OCI-LY3 (cell line): ENCODE measurements at regions not wholly inside any gene's neighbourhood (a gene's known extent, or its start where the extent isn't known, plus 50 kb on each side); places are given as distances from the start of the nearest gene placed in this dataset.

Source experiments
- H2AFZ ChIP-seq: fragments of 200-600, 300-600 bp; shearing (Covaris generic); 2 replicates; pipeline ENCODE4 v1.6.0; 2014; ENCODE audit warnings: antibody characterized with exemption, low read depth, low read length
- H3K27ac ChIP-seq: fragments of 200-600, 300-600 bp; sonication (generic); 2 replicates; pipeline ENCODE4 v1.5.1; 2014; ENCODE audit warnings: mild to moderate bottlenecking, low read length, moderate library complexity, mixed read lengths
- H3K27me3 ChIP-seq: fragments of 200-600, 300-600 bp; sonication (generic); 2 replicates; pipeline ENCODE4 v1.6.1; 2014; ENCODE audit warnings: low read depth, low read length, mixed read lengths
- H3K36me3 ChIP-seq: fragments of 200-600, 300-600 bp; sonication (generic); replicated peaks from 2 replicates; pipeline ENCODE3; 2014; ENCODE audit warnings: low read depth, low read length, mixed read lengths
- H3K4me1 ChIP-seq: fragments of 300-600, 200-600 bp; sonication (generic); 2 replicates; pipeline ENCODE4 v1.6.1; 2014; ENCODE audit warnings: low read length, mixed read lengths
- H3K4me2 ChIP-seq: fragments of 200-600, 300-600 bp; sonication (generic); 2 replicates; pipeline ENCODE4 v1.6.1; 2014; ENCODE audit warnings: low read length, mixed read lengths
- H3K4me3 ChIP-seq: fragments of 300-600, 200-600 bp; sonication (generic); 2 replicates; pipeline ENCODE4 v1.5.1; 2014; ENCODE audit warnings: antibody characterized with exemption, mild to moderate bottlenecking, low read length, moderate library complexity
- H3K79me2 ChIP-seq: fragments of 300-600, 200-600 bp; shearing (Covaris generic); 2 replicates; pipeline ENCODE4 v1.6.1; 2014; ENCODE audit warnings: mild to moderate bottlenecking, low read length, mixed read lengths
- H3K9ac ChIP-seq: fragments of 300-600, 200-600 bp; shearing (Covaris generic); 2 replicates; pipeline ENCODE4 v1.6.0; 2014; ENCODE audit warnings: mild to moderate bottlenecking, low read length, moderate library complexity
- H3K9me3 ChIP-seq: fragments of 200-600, 300-600 bp; shearing (Covaris generic); 2 replicates; pipeline ENCODE4 v1.6.1; 2014; ENCODE audit warnings: low read length, mixed read lengths; ENCODE audit not compliant: insufficient read depth
- H4K20me1 ChIP-seq: fragments of 200-600, 300-600 bp; sonication (generic); 2 replicates; pipeline ENCODE4 v1.6.1; 2016; ENCODE audit warnings: low read length, mixed read lengths; ENCODE audit not compliant: insufficient read depth
- CTCF ChIP-seq: fragments of 200-600, 300-600 bp; sonication (generic); IDR thresholded peaks from 2 replicates; pipeline ENCODE4 v1.5.1; 2014; ENCODE audit warnings: antibody characterized with exemption, low read length, low read depth
- EZH2phosphoT487 ChIP-seq: fragments of 200-600 bp; shearing (Covaris generic); IDR thresholded peaks from 2 replicates; pipeline ENCODE4 v1.6.1; 2018; ENCODE audit warnings: antibody characterized with exemption, mixed run types, low read depth

GRCh38 chr4:96205143-96205936 lies 365.4 kb downstream of the PDHA2 start:
- no peaks in the 10 kb centered on the region for H4K20me1 ChIP-seq
- H3K4me1 ChIP-seq: no peaks in the 10 kb centered on the region
- no peak overlapping the region for H2AFZ ChIP-seq
- H3K27ac ChIP-seq: no peak overlapping the region
- no peaks in the 10 kb centered on the region for H3K79me2 ChIP-seq
- H3K9ac ChIP-seq: no peak overlapping the region
- H3K4me3 ChIP-seq: no peak overlapping the region
- H3K4me2 ChIP-seq: no peak overlapping the region
- no peak for TF ChIP-seq CTCF
- TF ChIP-seq EZH2phosphoT487: no peak
- H3K36me3 ChIP-seq: no peaks in the 10 kb centered on the region
- no peaks in the 10 kb centered on the region for H3K9me3 ChIP-seq
- H3K27me3 ChIP-seq: no peaks in the 10 kb centered on the region

- Histone ChIP-seq H3K4me3 (no peak overlapping the region), H3K9ac (no peak overlapping the region), H3K27me3 (no peaks in the 10 kb centered on the region), H3K4me2 (no peak overlapping the region), H3K4me1 (no peaks in the 10 kb centered on the region), H3K79me2 (no peaks in the 10 kb centered on the region), H3K9me3 (no peaks in the 10 kb centered on the region), H3K36me3 (no peaks in the 10 kb centered on the region), H4K20me1 (no peaks in the 10 kb centered on the region), H2AFZ (no peak overlapping the region), H3K27ac (no peak overlapping the region)
- no peak for TF ChIP-seq EZH2phosphoT487
- TF ChIP-seq CTCF: no peak
Observed at GRCh38 chr4:96227515-96227914, 387.6 kb downstream of the PDHA2 start.

DNA sequence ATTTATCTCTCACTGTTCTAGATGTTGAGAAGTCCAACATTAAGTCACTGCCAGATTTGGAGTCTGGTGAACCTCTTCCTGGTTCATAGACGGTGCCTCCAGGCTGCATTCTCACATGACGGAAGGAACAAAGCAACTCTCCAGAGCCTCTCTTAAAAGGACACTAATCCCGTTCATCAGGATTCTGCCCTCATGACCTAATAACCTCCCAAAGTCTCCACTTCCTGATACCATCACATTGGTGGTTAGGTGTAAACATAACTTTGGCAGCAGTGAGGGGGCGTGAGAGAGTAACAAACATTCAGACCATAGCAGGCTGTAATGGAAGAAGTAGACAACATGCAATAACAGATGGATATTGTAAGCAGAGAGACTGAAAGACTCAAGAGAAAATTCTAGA lies 388.6 kb downstream of the PDHA2 start:
- Histone ChIP-seq H3K4me2 (no peak overlapping the region), H4K20me1 (no peaks in the 10 kb centered on the region), H3K27me3 (no peaks in the 10 kb centered on the region), H3K36me3 (no peaks in the 10 kb centered on the region), H3K79me2 (no peaks in the 10 kb centered on the region), H3K4me1 (no peaks in the 10 kb centered on the region), H3K9me3 (no peaks in the 10 kb centered on the region), H3K4me3 (no peak overlapping the region), H2AFZ (no peak overlapping the region), H3K9ac (no peak overlapping the region), H3K27ac (no peak overlapping the region)
- TF ChIP-seq EZH2phosphoT487 (no peak), CTCF (no peak)

- Histone ChIP-seq H4K20me1 (no peaks in the 10 kb centered on the region), H3K9me3 (no peaks in the 10 kb centered on the region), H3K79me2 (no peaks in the 10 kb centered on the region), H3K36me3 (no peaks in the 10 kb centered on the region), H3K9ac (no peak overlapping the region), H2AFZ (no peak overlapping the region), H3K4me1 (no peaks in the 10 kb centered on the region), H3K27ac (no peak overlapping the region), H3K4me2 (no peak overlapping the region), H3K27me3 (no peaks in the 10 kb centered on the region), H3K4me3 (no peak overlapping the region)
- TF ChIP-seq CTCF: no peak
- no peak for TF ChIP-seq EZH2phosphoT487
Observed at GRCh38 chr4:96240041-96240440, 400.1 kb downstream of the PDHA2 start.
